ENCODE measurements at regions not wholly inside any gene's neighbourhood (a gene's known extent, or its start where the extent isn't known, plus 50 kb on each side); places are given as distances from the start of the nearest gene placed in this dataset.

- CTCF ChIA-PET (ENCODE audit: unreplicated experiment): no interaction called here
These were observed 190.0 kb downstream of the ETS1 start for GRCh38 chr11:128397362-128397761.

DNA sequence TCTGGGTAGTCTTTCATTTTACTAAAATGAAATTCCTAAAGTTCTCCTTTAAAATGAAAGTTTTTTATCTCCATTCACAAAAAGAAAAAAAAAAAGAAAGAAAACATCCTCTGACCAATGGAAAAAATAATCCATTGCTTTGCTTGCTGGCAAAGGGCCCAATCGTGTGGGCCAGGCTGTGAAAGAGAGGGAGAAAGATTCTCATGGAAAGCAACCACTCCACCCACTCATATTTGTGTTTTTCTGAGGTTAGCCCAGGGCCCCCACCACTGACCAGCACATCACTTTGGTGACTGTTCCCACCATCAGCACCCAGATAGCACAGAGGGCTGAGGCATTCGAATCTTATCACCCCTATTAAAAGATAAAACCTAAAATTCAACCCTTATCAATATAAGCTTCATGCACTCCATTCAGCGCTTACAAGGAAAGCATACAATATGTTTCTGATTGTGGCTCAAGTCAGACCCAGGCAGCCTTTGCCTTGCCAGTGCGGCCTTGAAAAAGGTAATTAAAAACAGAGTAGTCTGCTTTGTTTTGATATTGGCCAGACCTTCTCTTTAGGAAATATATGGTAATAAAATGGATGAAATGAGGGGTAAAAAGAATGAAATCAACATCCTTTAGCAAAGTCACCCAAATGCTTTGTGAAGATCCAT lies 192.8 kb downstream of the ETS1 start:
- DNase-seq (ENCODE audit: low spot score): no peak
- TF ChIP-seq EZH2phosphoT487 (IDR thresholded peaks at IDR 0.05; ENCODE audit: borderline replicate concordance, low read depth, low read length): no peak
- TF ChIP-seq CTCF (conservative IDR thresholded peaks at IDR 0.05; ENCODE audit: low read length): no peak
- ChIA-PET POLR2A (interaction anchor here (1.4 kb wide), 1 partner anchor 13 kb away, joined by 5 read pairs; no protein-coding TSS in a partner anchor), CTCF (ENCODE audit: unreplicated experiment) (no interaction called here)
- H3K79me2 ChIP-seq (ENCODE audit: insufficient read depth, low read depth, low read length): no peaks in the 10 kb centered on the region
- no peak overlapping the region for H3K4me2 ChIP-seq (ENCODE audit: low read length)
- intact Hi-C loops (cut with micrococcal nuclease; ENCODE audit: unreplicated experiment): no loop called here
- peaks cover 12% of the 10 kb centered on the region for H3K4me1 ChIP-seq (ENCODE audit: insufficient read depth, low read length, poor library complexity, severe bottlenecking)
- no TSS peak for BruUV-seq (replicated peaks)
- no peak overlapping the region for H3K4me3 ChIP-seq (ENCODE audit: low read depth, low read length, poor library complexity, severe bottlenecking)
- no peaks in the 10 kb centered on the region for H3K9me2 ChIP-seq (ENCODE audit: insufficient read depth, low read length)
- no peaks in the 10 kb centered on the region for H4K20me1 ChIP-seq (ENCODE audit: insufficient read depth, low read length)
- no peaks in the 10 kb centered on the region for H3K36me3 ChIP-seq (ENCODE audit: insufficient read depth, low read length)
- no peak overlapping the region for H2AFZ ChIP-seq (ENCODE audit: low read length)
- H3K9me3 ChIP-seq (ENCODE audit: low read length): no peaks in the 10 kb centered on the region
- no peak overlapping the region for H3K27ac ChIP-seq (ENCODE audit: low read depth, low read length, poor library complexity, severe bottlenecking)

More at GRCh38 chr11:128397362-128397761, 190.0 kb downstream of the ETS1 start:
- Histone ChIP-seq H3K4me2 (ENCODE audit: low read length) (no peak overlapping the region), H3K79me2 (ENCODE audit: insufficient read depth, low read depth, low read length) (no peaks in the 10 kb centered on the region), H3K4me1 (ENCODE audit: insufficient read depth, low read length, poor library complexity, severe bottlenecking) (peaks cover 15% of the 10 kb centered on the region), H3K9me3 (ENCODE audit: low read length) (no peaks in the 10 kb centered on the region), H3K27ac (ENCODE audit: low read depth, low read length, poor library complexity, severe bottlenecking) (no peak overlapping the region), H3K36me3 (ENCODE audit: insufficient read depth, low read length) (no peaks in the 10 kb centered on the region), H3K9me2 (ENCODE audit: insufficient read depth, low read length) (no peaks in the 10 kb centered on the region), H3K4me3 (ENCODE audit: low read depth, low read length, poor library complexity, severe bottlenecking) (no peak overlapping the region), H2AFZ (ENCODE audit: low read length) (no peak overlapping the region), H4K20me1 (ENCODE audit: insufficient read depth, low read length) (no peaks in the 10 kb centered on the region)
- BruUV-seq (replicated peaks): no TSS peak
- POLR2A ChIA-PET: interaction anchor here (1.0 to 1.8 kb wide), 3 partner anchors 21 to 28 kb away, joined by 3 to 8 read pairs (median 4); no protein-coding TSS in a partner anchor
- intact Hi-C loops (cut with micrococcal nuclease; ENCODE audit: unreplicated experiment): no loop called here
- TF ChIP-seq EZH2phosphoT487 (IDR thresholded peaks at IDR 0.05; ENCODE audit: borderline replicate concordance, low read depth, low read length): no peak
- no peak for TF ChIP-seq CTCF (conservative IDR thresholded peaks at IDR 0.05; ENCODE audit: low read length)
- DNase-seq (ENCODE audit: low spot score): no peak

GRCh38 chr11:128392259-128392658 lies 195.1 kb downstream of the ETS1 start:
- Histone ChIP-seq H3K4me1 (ENCODE audit: insufficient read depth, low read length, poor library complexity, severe bottlenecking) (no peaks in the 10 kb centered on the region), H3K9me2 (ENCODE audit: insufficient read depth, low read length) (no peaks in the 10 kb centered on the region), H3K4me3 (ENCODE audit: low read depth, low read length, poor library complexity, severe bottlenecking) (no peak overlapping the region), H3K4me2 (ENCODE audit: low read length) (no peak overlapping the region), H3K36me3 (ENCODE audit: insufficient read depth, low read length) (no peaks in the 10 kb centered on the region), H2AFZ (ENCODE audit: low read length) (no peak overlapping the region), H3K9me3 (ENCODE audit: low read length) (no peaks in the 10 kb centered on the region), H4K20me1 (ENCODE audit: insufficient read depth, low read length) (no peaks in the 10 kb centered on the region), H3K79me2 (ENCODE audit: insufficient read depth, low read depth, low read length) (no peaks in the 10 kb centered on the region), H3K27ac (ENCODE audit: low read depth, low read length, poor library complexity, severe bottlenecking) (no peak overlapping the region)
- DNase-seq (ENCODE audit: low spot score): no peak
- CTCF ChIA-PET (ENCODE audit: unreplicated experiment): no interaction called here
- TF ChIP-seq EZH2phosphoT487 (IDR thresholded peaks at IDR 0.05; ENCODE audit: borderline replicate concordance, low read depth, low read length) (no peak), CTCF (conservative IDR thresholded peaks at IDR 0.05; ENCODE audit: low read length) (no peak)
- intact Hi-C loops (cut with micrococcal nuclease; ENCODE audit: unreplicated experiment): no loop called here
- POLR2A ChIA-PET: interaction anchor here (0.6 kb wide), 1 partner anchor 41 kb away, joined by 3 read pairs; no protein-coding TSS in a partner anchor
- no TSS peak for BruUV-seq (replicated peaks)
